SU-DHL-6 (cell line): ENCODE measurements at regions not wholly inside any gene's neighbourhood (a gene's known extent, or its start where the extent isn't known, plus 50 kb on each side); places are given as distances from the start of the nearest gene placed in this dataset.
"Not testable (repeated sequence)": the region's sequence is repeated elsewhere in the genome, so short reads cannot be mapped to it uniquely, and the experiment has no call there.

Experiments used
- H2AFZ ChIP-seq: fragments of 200-600 bp; sonication (generic); 2 replicates; pipeline ENCODE4 v1.6.1; 2014; ENCODE audit warnings: low read depth, mild to moderate bottlenecking, moderate library complexity, mixed read lengths, antibody characterized with exemption, low read length; ENCODE audit not compliant: severe bottlenecking
- H3F3A ChIP-seq: fragments of 200-600 bp; shearing (Covaris generic); 2 replicates; pipeline ENCODE4 v1.6.0; 2016; ENCODE audit warnings: antibody characterized with exemption, mild to moderate bottlenecking; ENCODE audit not compliant: insufficient read depth
- H3K27ac ChIP-seq: fragments of 200-600 bp; sonication (generic); 2 replicates; pipeline ENCODE4 v1.5.1; 2016; ENCODE audit warnings: low read depth, mild to moderate bottlenecking, low read length, moderate library complexity, mixed read lengths
- H3K27me3 ChIP-seq: fragments of 200-600 bp; sonication (generic), shearing (Covaris generic); 2 replicates; pipeline ENCODE4 v1.6.0; 2014; ENCODE audit warnings: mild to moderate bottlenecking, low read length
- H3K36me3 ChIP-seq: fragments of 200-600 bp; sonication (generic); 2 replicates; pipeline ENCODE4 v1.6.1; 2014; ENCODE audit warnings: mild to moderate bottlenecking, low read length, mixed read lengths
- H3K4me2 ChIP-seq: fragments of 300-600, 200-600 bp; shearing (Covaris generic), sonication (generic); 2 replicates; pipeline ENCODE4 v1.6.0; 2014; ENCODE audit warnings: low read length, low read depth, mild to moderate bottlenecking; ENCODE audit not compliant: poor library complexity, severe bottlenecking
- H3K4me3 ChIP-seq: fragments of 200-600 bp; sonication (generic); 2 replicates; pipeline ENCODE4 v1.5.1; 2014; ENCODE audit warnings: antibody characterized with exemption, low read length, mild to moderate bottlenecking, mixed read lengths; ENCODE audit not compliant: insufficient read depth, poor library complexity, severe bottlenecking
- H3K79me2 ChIP-seq: fragments of 200-600 bp; sonication (generic); 2 replicates; pipeline ENCODE4 v1.6.1; 2014; ENCODE audit warnings: mild to moderate bottlenecking, low read length, moderate library complexity; ENCODE audit not compliant: insufficient read depth
- H3K9ac ChIP-seq: fragments of 200-600 bp; sonication (generic); 2 replicates; pipeline ENCODE4 v1.7.0; 2014; ENCODE audit warnings: mild to moderate bottlenecking, low read length
- H3K9me2 ChIP-seq: fragments of 200-600 bp; sonication (generic); replicated peaks from 2 replicates; pipeline ENCODE4 v1.6.1; 2014; ENCODE audit warnings: low read length; ENCODE audit not compliant: insufficient read depth
- H3K9me3 ChIP-seq: fragments of 200-600 bp; sonication (generic); 2 replicates; pipeline ENCODE4 v1.6.1; 2014; ENCODE audit warnings: low read length, mixed read lengths; ENCODE audit not compliant: insufficient read depth
- H4K20me1 ChIP-seq: fragments of 200-600 bp; sonication (generic); 2 replicates; pipeline ENCODE4 v1.6.1; 2014; ENCODE audit warnings: low read depth, mild to moderate bottlenecking, antibody characterized with exemption, low read length, moderate library complexity, mixed read lengths
- EZH2phosphoT487 ChIP-seq: fragments of 200-600 bp; sonication (generic), shearing (Covaris generic); conservative IDR thresholded peaks from 2 replicates; pipeline ENCODE4 v1.6.1; 2018; ENCODE audit warnings: mild to moderate bottlenecking, antibody characterized with exemption, low read length, moderate library complexity, mixed read lengths
- TF ChIP-seq, protein P1 (sequence below): fragments of 200-600 bp; sonication (generic); IDR thresholded peaks from one replicate; pipeline ENCODE4 v1.5.1; 2017; ENCODE audit warnings: antibody characterized with exemption, mild to moderate bottlenecking, low read length, moderate library complexity; ENCODE audit not compliant: insufficient read depth, poor library complexity, severe bottlenecking

DNA sequence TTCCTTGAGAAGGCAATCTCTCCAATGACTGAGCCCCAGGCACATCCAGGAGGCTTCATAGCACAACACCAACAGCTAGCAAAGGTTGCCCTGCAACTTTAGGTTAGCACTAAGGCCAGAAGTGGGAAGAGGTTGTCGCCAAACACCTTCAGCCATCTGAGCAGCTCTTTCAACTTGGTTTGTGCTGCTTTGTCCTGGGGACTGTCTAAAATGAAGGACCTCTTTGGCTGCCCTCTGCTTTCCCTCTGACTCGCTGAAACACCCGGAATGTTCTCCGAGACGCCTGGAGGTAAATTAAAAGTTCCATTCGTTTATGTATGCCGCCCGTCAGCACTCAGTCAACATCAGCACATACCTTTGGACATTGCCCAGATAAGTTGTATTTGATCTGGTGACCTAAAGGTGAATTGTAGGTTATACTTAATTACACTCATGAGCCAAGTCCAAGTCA is 121.2 kb upstream of the NR2F2 start:
- no peak overlapping the region for H3K4me2 ChIP-seq

DNA sequence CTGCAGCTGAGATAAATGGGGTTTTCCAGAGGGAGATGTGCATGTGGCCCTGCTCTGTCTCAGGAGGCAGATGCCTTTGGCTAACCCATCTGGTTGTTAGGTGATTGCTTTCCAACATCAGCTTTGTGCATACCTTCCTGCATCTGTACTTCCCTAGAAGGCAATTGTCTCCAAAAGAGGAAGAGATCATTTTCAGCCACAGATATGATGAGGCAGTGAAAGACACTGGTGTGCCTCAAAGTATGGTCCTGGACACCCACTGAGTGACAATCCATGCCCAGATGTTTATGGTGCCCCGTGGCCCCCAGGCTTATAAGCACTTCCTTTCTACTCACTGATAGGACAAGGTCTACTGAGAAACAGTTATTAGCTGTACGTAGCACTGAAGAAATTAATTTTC is 117.5 kb upstream of the NR2F2 start:
- H3K27me3 ChIP-seq, result no peaks in the 10 kb centered on the region
- no peak overlapping the region for H3K9ac ChIP-seq
- H3F3A ChIP-seq, result no peaks in the 10 kb centered on the region
- H3K79me2 ChIP-seq, result no peaks in the 10 kb centered on the region
- H2AFZ ChIP-seq, result no peak overlapping the region
- no peaks in the 10 kb centered on the region for H3K9me3 ChIP-seq
- H3K9me2 ChIP-seq, result no peaks in the 10 kb centered on the region
- no peak overlapping the region for H3K4me3 ChIP-seq
- no peak overlapping the region for H3K4me2 ChIP-seq
- H4K20me1 ChIP-seq, result no peaks in the 10 kb centered on the region
- TF ChIP-seq, protein P1, sequence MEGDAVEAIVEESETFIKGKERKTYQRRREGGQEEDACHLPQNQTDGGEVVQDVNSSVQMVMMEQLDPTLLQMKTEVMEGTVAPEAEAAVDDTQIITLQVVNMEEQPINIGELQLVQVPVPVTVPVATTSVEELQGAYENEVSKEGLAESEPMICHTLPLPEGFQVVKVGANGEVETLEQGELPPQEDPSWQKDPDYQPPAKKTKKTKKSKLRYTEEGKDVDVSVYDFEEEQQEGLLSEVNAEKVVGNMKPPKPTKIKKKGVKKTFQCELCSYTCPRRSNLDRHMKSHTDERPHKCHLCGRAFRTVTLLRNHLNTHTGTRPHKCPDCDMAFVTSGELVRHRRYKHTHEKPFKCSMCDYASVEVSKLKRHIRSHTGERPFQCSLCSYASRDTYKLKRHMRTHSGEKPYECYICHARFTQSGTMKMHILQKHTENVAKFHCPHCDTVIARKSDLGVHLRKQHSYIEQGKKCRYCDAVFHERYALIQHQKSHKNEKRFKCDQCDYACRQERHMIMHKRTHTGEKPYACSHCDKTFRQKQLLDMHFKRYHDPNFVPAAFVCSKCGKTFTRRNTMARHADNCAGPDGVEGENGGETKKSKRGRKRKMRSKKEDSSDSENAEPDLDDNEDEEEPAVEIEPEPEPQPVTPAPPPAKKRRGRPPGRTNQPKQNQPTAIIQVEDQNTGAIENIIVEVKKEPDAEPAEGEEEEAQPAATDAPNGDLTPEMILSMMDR, result no peak
- TF ChIP-seq EZH2phosphoT487, result no peak
- H3K36me3 ChIP-seq, result no peaks in the 10 kb centered on the region
- no peak overlapping the region for H3K27ac ChIP-seq

More for the DNA sequence above, 121.2 kb upstream of the NR2F2 start:
- no peak overlapping the region for H3K27ac ChIP-seq
- no peak overlapping the region for H3K9ac ChIP-seq
- no peaks in the 10 kb centered on the region for H3F3A ChIP-seq
- TF ChIP-seq, protein P1, result no peak
- no peak for TF ChIP-seq EZH2phosphoT487
- H3K79me2 ChIP-seq, result no peaks in the 10 kb centered on the region
- H3K27me3 ChIP-seq, result no peaks in the 10 kb centered on the region
- no peaks in the 10 kb centered on the region for H3K9me3 ChIP-seq
- H3K9me2 ChIP-seq, result no peaks in the 10 kb centered on the region
- no peaks in the 10 kb centered on the region for H4K20me1 ChIP-seq
- H3K36me3 ChIP-seq, result no peaks in the 10 kb centered on the region
- H3K4me3 ChIP-seq, result no peak overlapping the region
- no peak overlapping the region for H2AFZ ChIP-seq

DNA sequence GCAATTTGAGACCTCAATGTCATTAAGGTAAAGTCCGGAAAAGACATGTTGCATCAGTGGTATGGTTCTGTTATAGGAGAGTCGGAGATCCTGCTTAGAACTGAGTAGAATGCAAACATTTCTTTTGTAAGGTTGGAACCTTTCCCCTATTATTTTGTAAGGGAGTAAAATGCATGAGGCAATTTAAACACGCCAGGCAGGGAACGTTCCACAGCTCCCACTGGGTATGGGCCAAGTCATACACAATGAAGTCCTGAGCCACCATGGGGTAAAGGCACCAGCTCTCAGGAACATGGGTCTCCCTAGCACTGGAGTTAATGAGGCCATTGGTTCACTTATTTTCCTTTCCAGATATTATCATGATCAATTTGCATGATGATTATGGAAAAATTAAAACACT is 116.6 kb upstream of the NR2F2 start:
- H3K9me3 ChIP-seq, result no peaks in the 10 kb centered on the region
- no peak overlapping the region for H2AFZ ChIP-seq
- no peaks in the 10 kb centered on the region for H3K9me2 ChIP-seq
- H3K9ac ChIP-seq, result no peak overlapping the region
- H3F3A ChIP-seq, result no peaks in the 10 kb centered on the region
- H4K20me1 ChIP-seq, result no peaks in the 10 kb centered on the region
- H3K36me3 ChIP-seq, result no peaks in the 10 kb centered on the region
- TF ChIP-seq, protein P1, result no peak
- no peak for TF ChIP-seq EZH2phosphoT487
- no peak overlapping the region for H3K27ac ChIP-seq
- H3K27me3 ChIP-seq, result no peaks in the 10 kb centered on the region
- no peak overlapping the region for H3K4me2 ChIP-seq
- H3K4me3 ChIP-seq, result no peak overlapping the region
- H3K79me2 ChIP-seq, result no peaks in the 10 kb centered on the region

DNA sequence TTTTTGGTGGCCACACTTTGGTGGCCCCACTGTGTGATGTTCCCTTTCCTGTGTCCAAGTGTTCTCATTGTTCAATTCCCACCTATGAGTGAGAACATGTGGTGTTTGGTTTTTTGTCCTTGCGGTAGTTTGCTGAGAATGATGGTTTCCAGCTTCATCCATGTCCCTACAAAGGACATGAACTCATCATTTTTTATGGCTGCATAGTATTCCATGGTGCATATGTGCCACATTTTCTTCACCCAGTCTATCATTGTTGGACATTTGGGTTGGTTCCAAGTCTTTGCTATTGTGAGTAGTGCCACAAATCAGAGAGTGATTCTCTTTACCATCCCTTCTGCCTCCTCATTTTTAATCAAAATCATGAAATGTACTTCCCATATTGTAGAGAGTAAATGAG is 114.0 kb upstream of the NR2F2 start:
- not testable (repeated sequence) for H3K27me3 ChIP-seq

More for the DNA sequence above, 114.0 kb upstream of the NR2F2 start:
- not testable (repeated sequence) for H3K27ac ChIP-seq, H4K20me1 ChIP-seq, H3K9me2 ChIP-seq, H3K79me2 ChIP-seq, H3K36me3 ChIP-seq, H3K9ac ChIP-seq, H3K9me3 ChIP-seq, H3K4me2 ChIP-seq, H3K4me3 ChIP-seq, H3F3A ChIP-seq, H2AFZ ChIP-seq
